NCI-H128 (cell line): ENCODE measurements at regions not wholly inside any gene's neighbourhood (a gene's known extent, or its start where the extent isn't known, plus 50 kb on each side); places are given as distances from the start of the nearest gene placed in this dataset.
"Not testable (repeated sequence)": the region's sequence is repeated elsewhere in the genome, so short reads cannot be mapped to it uniquely, and the experiment has no call there.

Source experiments
- DNase-seq: peaks from one replicate; lab custom pipeline; 2025; ENCODE audit not compliant: unreplicated experiment; lab: John Stamatoyannopoulos, UW

GRCh38 chr14:37841039-37841438 lies 245.6 kb downstream of the TTC6 start:
- DNase-seq = not testable (repeated sequence)

GRCh38 chr14:37842106-37842505 lies 246.7 kb downstream of the TTC6 start:
- DNase-seq = no peak

- DNase-seq = no peak
Measured at GRCh38 chr14:37843954-37844607, 248.7 kb downstream of the TTC6 start.

- DNase-seq = no peak
Measured at GRCh38 chr14:37844614-37845013, 249.2 kb downstream of the TTC6 start.

GRCh38 chr14:37848985-37849621 lies 253.7 kb downstream of the TTC6 start:
- no peak for DNase-seq

- no peak for DNase-seq
Measured at GRCh38 chr14:37851054-37851453, 255.6 kb downstream of the TTC6 start.

- DNase-seq = no peak
Measured at GRCh38 chr14:37855871-37856270, 260.4 kb downstream of the TTC6 start.

- no peak for DNase-seq
Measured at GRCh38 chr14:37857774-37858266, 262.4 kb downstream of the TTC6 start.

GRCh38 chr14:37858733-37859132 lies 263.3 kb downstream of the TTC6 start:
- no peak for DNase-seq

GRCh38 chr14:37859177-37859576 lies 263.7 kb downstream of the TTC6 start:
- no peak for DNase-seq

- DNase-seq = no peak
Measured at GRCh38 chr14:37862263-37862662, 266.8 kb downstream of the TTC6 start.

GRCh38 chr14:37864128-37864527 lies 268.7 kb downstream of the TTC6 start:
- no peak for DNase-seq

GRCh38 chr14:37864861-37865718 lies 269.7 kb downstream of the TTC6 start:
- DNase-seq = no peak

GRCh38 chr14:37865719-37866549 lies 270.5 kb downstream of the TTC6 start:
- DNase-seq = no peak

- DNase-seq = no peak
Measured at GRCh38 chr14:37869633-37870032, 274.2 kb downstream of the TTC6 start.

- no peak for DNase-seq
Measured at GRCh38 chr14:37870170-37870569, 274.7 kb downstream of the TTC6 start.

GRCh38 chr14:37870632-37871346 lies 275.4 kb downstream of the TTC6 start:
- DNase-seq = no peak

GRCh38 chr14:37874065-37874428 lies 278.6 kb downstream of the TTC6 start:
- not testable (repeated sequence) for DNase-seq

GRCh38 chr14:37874429-37875109 lies 279.1 kb downstream of the TTC6 start:
- DNase-seq = peak; percentile 30

- no peak for DNase-seq
Measured at GRCh38 chr14:37888234-37888633, 292.8 kb downstream of the TTC6 start.
